DMS 273 (cell line): ENCODE measurements at regions not wholly inside any gene's neighbourhood (a gene's known extent, or its start where the extent isn't known, plus 50 kb on each side); places are given as distances from the start of the nearest gene placed in this dataset.
A peak's percentile ranks its signal among the peaks of the same experiment; 100 is the strongest.

ENCODE experiments used
- DNase-seq: peaks from one replicate; lab custom pipeline; 2025; ENCODE audit not compliant: unreplicated experiment; lab: John Stamatoyannopoulos, UW

DNA sequence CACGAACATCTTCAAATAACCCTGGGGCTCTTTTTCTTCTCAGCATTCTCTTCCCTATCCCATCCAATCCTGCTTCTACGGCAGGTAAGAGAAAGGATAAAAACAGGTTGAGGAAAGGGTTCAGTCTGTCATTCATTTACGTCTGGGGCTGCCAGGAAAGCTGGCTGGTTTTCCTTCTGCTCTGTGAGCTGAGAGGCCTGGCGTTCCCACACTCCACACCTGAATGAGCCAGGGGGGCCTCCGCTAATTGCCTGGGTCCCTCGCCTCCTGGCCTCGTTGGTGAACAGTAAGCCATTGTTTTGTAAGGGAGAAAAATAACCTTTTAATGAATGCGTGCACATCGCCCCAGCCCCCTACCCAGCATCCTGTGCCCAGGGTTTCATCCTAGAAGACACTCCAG lies 70.8 kb upstream of the SIM2 start:
- DNase-seq: no peak

DNA sequence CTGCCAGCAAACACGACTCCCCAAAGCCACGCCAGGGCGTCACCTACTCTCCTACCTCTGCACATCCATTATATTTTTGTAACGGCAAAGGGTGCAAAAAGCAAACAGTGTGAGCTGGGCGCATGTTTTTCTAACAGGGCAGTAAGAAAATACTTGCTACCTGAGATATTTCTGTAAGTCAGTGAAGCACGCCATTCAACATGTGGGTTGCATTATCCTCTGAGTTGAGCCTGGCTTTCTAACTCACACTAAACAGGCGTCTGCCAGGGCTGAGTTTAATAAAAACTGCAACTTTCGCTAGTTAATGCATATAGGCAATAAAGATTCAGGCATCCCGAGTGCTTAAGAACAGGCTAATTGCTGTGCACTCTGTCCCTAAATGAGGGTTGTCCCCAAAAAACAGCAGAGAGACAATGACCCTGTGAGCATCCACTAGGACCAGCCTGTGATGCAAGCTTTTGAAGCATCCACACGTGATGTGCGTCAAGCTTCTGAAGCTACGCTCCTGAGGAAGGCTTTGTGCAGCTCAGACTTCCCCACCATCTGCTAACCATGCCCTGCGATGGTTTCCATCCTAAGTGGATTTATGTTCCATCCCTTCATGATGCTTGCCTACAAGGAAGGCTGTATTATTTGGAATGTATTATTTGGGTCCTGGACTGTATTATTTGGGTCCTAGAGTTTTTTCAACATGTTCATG lies 70.0 kb upstream of the SIM2 start:
- no peak for DNase-seq

DNA sequence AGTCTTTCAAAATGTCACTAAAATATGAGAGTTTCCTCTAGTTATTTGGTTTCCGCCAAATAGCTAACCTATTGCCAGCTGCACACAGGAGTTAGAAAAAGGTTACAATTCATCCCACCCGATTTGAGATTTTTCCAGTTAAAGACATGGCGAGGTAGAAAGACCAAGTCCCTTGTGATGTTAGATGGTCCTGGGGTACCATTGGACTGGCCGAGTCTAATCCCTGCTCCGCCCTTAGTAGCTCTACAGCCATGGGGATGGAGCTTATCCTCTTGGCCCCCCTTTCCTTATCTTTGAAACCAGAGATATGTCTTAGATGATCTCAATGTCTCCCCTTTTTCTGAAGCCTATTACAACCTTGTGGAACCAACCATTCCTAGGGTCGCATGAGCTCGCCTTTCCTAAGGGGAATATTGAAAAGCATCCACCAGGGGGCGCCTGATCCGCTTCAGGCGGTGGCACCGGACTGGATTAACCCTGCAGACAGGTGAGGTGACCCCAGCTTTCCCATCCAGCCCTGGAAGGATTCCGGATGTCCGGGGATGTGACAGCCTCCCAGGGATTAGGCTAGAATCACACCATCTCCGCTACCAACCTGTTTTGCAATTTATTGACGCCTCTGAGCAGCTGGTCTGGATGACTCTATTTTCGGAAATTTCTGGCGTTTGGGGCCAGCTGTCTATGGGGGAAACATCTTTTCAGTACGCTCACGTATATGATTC lies 68.3 kb upstream of the SIM2 start:
- DNase-seq: peak; percentile 83

GRCh38 chr21:36636016-36636415 lies 62.9 kb upstream of the SIM2 start:
- no peak for DNase-seq

DNA sequence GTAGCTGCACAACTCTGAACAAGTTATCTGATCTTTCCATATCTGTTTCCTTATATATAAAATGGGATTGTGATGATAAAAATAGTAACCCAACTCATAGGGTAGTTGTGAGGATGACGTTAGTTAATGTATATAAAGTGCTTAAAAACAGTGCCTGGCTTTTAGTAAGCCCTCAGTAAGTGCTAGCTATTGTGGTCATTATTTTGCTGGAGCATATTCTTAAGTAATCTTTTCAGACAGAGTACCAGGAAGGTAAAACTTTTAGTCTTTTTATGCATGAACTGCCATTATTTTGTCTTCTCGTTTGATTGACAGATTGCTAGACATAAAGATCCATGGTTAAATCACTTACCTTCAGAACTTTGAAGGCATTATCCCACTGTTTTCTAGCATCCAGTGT lies 62.5 kb upstream of the SIM2 start:
- DNase-seq: no peak

DNA sequence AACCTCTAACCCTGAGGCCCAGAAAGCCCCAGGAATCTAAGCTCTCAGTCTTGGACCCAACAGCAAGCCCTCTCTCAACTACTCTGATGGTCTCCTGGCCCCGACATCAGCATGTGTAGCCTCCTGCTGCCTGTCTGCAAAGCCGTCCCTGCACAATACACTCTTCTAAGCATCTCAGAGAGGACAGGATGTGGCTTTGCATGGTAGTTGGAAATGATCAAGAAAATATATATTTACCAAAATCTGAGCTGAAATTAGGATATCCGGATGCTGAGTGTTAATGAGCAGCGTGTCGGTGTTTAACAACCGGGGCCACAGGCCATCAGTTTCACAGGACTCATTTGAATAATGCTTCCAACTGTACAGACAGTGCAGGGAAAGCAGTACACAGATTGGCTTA lies 59.1 kb upstream of the SIM2 start:
- DNase-seq: no peak

GRCh38 chr21:36640174-36640720 lies 58.7 kb upstream of the SIM2 start:
- DNase-seq: no peak

GRCh38 chr21:36640721-36641244 lies 58.1 kb upstream of the SIM2 start:
- DNase-seq: peak; percentile 27

- no peak for DNase-seq
These were observed 57.6 kb upstream of the SIM2 start for GRCh38 chr21:36641346-36641745.

DNA sequence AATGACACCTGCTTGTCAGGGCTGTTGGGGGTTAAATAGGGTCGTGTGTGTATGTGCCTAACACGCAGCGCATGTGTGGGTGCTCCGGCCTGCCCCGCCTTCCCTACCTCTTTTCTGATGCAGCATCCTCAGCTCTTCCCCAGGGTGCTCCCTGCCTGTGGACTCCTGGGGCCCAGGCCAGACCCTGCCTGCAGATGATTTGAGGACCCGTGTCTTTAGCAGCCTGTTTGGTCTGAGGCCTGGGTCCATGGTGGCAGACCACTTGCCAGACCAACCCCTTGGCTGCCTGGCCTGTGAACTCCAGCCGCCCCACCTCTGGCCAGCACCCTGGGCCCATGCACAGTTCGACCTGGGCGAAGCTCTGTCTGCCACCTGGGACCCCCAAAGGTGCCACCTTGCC lies 57.0 kb upstream of the SIM2 start:
- DNase-seq: no peak

DNA sequence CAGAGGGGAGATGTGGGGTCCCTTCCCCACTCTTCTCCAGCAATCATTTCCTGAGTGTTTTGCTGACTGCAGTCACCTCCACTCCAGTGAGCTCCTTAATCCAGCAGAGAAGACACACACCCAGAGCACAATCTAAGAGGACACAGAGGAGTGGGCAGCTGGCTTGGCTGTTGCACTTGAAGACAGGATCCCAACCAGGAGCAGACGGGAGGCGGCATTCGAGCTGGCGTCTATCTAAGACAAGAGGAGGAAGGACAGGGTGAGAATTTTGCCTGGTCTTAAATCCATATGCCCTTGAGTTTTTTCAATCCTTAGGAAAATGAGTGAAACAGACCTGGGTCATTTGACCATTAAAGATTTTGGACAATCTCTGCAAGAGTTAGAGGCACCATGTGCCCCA lies 56.1 kb upstream of the SIM2 start:
- no peak for DNase-seq

- no peak for DNase-seq
These were observed 55.3 kb upstream of the SIM2 start for GRCh38 chr21:36643374-36644250.

DNA sequence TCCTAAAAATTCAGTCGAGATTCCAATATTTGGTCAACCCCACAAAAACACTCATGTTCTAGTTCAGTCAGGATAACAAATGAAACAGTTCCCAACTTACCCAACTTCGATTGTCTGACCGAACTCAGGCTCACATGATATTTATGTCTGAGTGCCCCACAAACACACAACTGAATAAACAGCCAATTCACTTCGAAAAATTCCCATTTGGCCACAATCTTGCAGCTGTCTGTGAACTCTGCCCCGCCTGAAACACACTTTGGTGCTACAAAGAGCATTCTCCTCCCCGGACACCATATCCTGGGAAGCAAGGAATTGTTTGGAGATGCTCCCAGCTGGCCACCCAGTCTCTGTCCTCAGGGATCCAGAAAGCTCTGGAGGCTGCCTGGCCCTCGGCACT lies 52.9 kb upstream of the SIM2 start:
- no peak for DNase-seq

DNA sequence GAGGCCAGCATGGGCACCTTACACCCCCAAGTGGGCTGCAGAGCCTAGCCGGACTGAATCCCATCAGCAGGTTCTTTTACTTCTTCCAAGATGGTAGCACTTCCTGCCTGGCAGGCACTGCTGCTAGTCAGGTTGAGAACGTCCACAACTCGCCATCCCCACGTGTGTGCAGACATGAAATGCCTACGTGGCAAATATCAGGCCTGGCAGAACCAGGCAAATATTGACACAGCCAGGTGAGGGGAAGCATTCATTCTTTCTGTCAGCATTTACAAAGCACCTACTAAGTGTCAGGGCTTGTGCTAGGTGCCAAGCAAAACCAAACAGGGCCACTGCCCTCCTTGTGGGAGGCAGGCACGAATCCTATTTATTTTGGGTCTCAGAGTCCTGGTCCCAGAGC lies 52.3 kb upstream of the SIM2 start:
- DNase-seq: no peak

DNA sequence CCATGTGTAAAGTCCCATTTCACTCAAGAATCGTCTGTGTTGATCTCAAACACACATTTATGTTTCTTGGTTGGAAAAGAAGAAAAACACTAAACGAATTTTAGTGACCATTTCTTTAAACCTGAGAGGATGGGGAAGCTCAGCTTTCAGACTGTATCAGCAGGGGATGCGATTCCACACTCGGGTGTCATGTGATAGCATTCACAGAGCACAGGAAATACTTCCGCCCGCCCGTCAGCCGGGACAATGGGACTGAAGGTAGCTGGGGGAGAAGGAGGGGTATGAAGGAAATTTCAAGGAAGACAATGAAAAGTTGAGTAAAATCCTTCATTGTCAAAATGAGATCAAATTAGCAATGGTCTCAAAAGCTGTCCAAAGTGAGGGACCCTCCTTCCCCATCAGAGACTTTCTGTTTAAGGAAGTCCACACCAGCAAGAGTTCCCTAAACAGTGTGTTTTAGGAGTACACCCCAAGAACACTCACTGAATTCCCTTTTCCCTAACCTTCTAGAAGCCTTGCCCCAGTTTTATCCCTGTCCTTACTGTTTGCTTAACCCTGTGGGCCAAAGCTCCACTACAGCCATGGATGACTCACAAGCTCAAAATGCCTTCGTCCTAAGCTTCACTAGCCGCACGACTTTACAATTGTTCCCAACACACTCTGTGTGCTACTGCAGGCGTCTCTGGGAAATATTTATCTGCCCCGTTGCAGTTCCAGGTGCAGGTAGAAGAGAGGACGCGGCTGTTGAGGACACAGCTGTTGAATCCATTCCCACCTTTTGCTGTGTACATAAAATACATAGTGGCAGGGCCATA lies 51.4 kb upstream of the SIM2 start:
- DNase-seq: no peak
